PC-9 (cell line): ENCODE measurements at regions not wholly inside any gene's neighbourhood (a gene's known extent, or its start where the extent isn't known, plus 50 kb on each side); places are given as distances from the start of the nearest gene placed in this dataset.

Source experiments
- EZH2 ChIP-seq: fragments of 200-600 bp; sonication (generic); IDR thresholded peaks from 2 replicates; pipeline ENCODE4 v1.8.0; 2017; ENCODE audit warnings: antibody characterized with exemption, low read depth
- TF ChIP-seq, protein P1 (sequence below): fragments of 200-600 bp; sonication (generic); conservative IDR thresholded peaks from 2 replicates; pipeline ENCODE4 v1.6.1; 2017; ENCODE audit warnings: mixed run types, antibody characterized with exemption, mild to moderate bottlenecking, moderate library complexity

DNA sequence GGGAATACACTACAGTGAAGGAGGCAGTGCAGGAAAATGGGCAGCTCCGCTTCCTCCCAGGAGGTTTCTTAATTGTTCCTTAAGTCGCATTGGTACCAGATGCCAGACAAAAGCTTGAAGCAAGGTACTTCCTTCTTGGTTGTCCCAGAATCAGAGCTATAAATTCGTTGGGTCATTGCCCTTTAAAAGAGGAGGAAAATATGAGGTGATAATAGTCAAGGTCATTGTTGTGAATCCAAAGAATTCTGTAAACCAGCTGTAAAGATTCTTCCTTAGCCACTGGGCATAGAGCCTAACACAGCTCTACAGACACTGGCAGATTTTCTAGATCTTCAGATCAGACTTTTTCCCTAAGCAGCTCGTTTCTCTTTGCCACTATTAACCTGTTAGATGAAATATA lies 444.1 kb upstream of the TLE4 start:
- TF ChIP-seq, protein P1, sequence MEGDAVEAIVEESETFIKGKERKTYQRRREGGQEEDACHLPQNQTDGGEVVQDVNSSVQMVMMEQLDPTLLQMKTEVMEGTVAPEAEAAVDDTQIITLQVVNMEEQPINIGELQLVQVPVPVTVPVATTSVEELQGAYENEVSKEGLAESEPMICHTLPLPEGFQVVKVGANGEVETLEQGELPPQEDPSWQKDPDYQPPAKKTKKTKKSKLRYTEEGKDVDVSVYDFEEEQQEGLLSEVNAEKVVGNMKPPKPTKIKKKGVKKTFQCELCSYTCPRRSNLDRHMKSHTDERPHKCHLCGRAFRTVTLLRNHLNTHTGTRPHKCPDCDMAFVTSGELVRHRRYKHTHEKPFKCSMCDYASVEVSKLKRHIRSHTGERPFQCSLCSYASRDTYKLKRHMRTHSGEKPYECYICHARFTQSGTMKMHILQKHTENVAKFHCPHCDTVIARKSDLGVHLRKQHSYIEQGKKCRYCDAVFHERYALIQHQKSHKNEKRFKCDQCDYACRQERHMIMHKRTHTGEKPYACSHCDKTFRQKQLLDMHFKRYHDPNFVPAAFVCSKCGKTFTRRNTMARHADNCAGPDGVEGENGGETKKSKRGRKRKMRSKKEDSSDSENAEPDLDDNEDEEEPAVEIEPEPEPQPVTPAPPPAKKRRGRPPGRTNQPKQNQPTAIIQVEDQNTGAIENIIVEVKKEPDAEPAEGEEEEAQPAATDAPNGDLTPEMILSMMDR: no peak
- TF ChIP-seq EZH2: no peak
